H7 (cell line): ENCODE measurements at regions not wholly inside any gene's neighbourhood (a gene's known extent, or its start where the extent isn't known, plus 50 kb on each side); places are given as distances from the start of the nearest gene placed in this dataset.
"Not testable (repeated sequence)": the region's sequence is repeated elsewhere in the genome, so short reads cannot be mapped to it uniquely, and the experiment has no call there.

Source experiments
- DNase-seq: peaks from one replicate; pipeline ENCODE4 v3.0.0; 2012
- H3K27me3 ChIP-seq: 2 replicates; pipeline ENCODE4 v1.6.0; 2011; ENCODE audit warnings: mild to moderate bottlenecking, low read length; ENCODE audit not compliant: control insufficient read depth, insufficient read depth
- H3K36me3 ChIP-seq: replicated peaks from 2 replicates; pipeline ENCODE4 v1.5.1; 2011; ENCODE audit warnings: low read length; ENCODE audit not compliant: control insufficient read depth, insufficient read depth
- H3K4me3 ChIP-seq: 2 replicates; pipeline ENCODE4 v1.5.1; 2011; ENCODE audit warnings: low read depth, mild to moderate bottlenecking, control low read depth, low read length, moderate library complexity; ENCODE audit not compliant: insufficient read depth

GRCh38 chr7:76934711-76935110 is 97.5 kb downstream of the SPDYE17 start:
- not testable (repeated sequence) for H3K27me3 ChIP-seq, H3K36me3 ChIP-seq, DNase-seq, H3K4me3 ChIP-seq

GRCh38 chr7:76932957-76933356 is 99.2 kb downstream of the SPDYE17 start:
- H3K36me3 ChIP-seq, DNase-seq, H3K4me3 ChIP-seq, H3K27me3 ChIP-seq: not testable (repeated sequence)

DNA sequence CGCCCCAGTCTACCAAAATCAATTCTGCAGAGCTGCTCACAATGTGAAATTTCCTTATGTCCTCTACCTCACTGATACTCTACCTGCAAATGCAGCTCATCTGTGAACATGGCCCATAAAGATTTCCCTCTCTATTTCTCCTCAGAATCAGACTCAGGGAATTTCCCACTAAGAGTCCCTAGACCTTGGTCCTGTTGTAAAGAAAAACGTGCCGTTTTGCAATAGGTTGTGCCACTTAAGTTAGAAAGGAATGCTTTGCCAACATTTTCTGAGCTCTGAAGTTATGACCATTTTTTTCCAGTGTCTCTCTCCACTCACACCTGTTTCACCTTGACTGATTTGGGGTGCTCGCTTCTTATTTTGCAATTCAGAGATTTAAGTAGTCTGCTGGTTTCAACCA is 100.7 kb downstream of the SPDYE17 start:
- not testable (repeated sequence) for H3K36me3 ChIP-seq, H3K4me3 ChIP-seq, DNase-seq, H3K27me3 ChIP-seq

DNA sequence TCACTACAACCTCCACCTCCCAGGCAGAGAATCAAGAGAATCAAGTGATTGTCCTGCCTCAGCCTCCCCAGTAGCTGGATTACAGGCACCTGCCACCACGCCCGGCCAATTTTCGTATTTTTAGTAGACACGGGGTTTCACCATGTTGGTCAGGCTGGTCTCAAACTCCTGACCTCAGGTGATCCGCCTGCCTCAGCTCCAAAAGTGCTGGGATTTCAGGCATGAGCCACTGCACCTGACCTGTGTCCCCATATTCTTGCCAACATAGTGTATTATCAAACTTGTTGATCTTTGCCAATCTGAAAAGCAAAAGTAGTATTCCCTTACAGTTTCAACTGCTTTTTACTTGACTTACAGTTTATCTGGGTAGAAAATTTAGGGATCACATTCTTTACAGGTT is 101.7 kb downstream of the SPDYE17 start:
- H3K27me3 ChIP-seq, H3K36me3 ChIP-seq, DNase-seq, H3K4me3 ChIP-seq: not testable (repeated sequence)

- not testable (repeated sequence) for DNase-seq, H3K36me3 ChIP-seq, H3K27me3 ChIP-seq, H3K4me3 ChIP-seq
Measured at GRCh38 chr7:76928751-76929150, 103.4 kb downstream of the SPDYE17 start.

GRCh38 chr7:76927741-76928393 is 104.3 kb downstream of the SPDYE17 start:
- DNase-seq, H3K27me3 ChIP-seq, H3K36me3 ChIP-seq, H3K4me3 ChIP-seq: not testable (repeated sequence)

DNA sequence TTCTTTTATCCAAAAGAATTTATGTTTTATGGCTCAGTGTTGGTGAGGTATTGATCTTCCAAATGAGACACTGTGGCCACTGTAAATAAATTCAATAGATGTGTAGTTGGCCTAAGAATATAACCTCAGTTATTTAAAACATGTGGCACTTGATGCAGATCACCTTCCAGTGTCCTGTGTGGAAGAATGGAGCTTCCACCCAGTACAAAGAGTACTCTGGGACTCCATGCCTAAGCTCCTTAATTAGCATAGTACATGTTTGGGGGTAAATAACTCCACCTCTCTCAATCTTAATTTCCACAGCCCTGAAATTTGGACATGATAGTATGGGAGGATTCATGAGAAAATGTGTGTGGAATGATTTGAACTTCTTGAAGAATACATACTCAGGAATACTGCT is 105.7 kb downstream of the SPDYE17 start:
- DNase-seq, H3K36me3 ChIP-seq, H3K27me3 ChIP-seq: not testable (repeated sequence)

GRCh38 chr7:76924756-76925155 is 107.4 kb downstream of the SPDYE17 start:
- H3K27me3 ChIP-seq, H3K36me3 ChIP-seq, H3K4me3 ChIP-seq, DNase-seq: not testable (repeated sequence)

More for the DNA sequence above, 105.7 kb downstream of the SPDYE17 start:
- not testable (repeated sequence) for H3K4me3 ChIP-seq

DNA sequence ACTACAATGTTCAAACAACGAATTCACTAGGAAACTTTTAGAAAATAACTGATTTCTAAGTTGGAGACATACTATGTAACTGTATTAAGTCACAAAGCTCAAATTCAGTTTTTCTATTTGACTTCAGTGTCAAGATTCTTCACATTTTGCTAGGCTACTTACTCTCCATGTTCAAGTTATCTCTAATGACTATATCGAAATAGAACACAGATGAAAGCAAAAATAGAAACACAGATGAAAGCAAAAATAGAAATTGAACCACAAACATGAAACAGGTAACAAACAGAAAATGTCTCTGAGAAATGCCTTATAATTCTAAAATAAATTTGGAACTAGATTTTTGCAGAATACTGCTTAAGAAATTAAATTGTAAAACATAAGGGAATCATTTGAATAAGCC is 113.5 kb downstream of the SPDYE17 start:
- H3K36me3 ChIP-seq, DNase-seq, H3K4me3 ChIP-seq, H3K27me3 ChIP-seq: not testable (repeated sequence)

DNA sequence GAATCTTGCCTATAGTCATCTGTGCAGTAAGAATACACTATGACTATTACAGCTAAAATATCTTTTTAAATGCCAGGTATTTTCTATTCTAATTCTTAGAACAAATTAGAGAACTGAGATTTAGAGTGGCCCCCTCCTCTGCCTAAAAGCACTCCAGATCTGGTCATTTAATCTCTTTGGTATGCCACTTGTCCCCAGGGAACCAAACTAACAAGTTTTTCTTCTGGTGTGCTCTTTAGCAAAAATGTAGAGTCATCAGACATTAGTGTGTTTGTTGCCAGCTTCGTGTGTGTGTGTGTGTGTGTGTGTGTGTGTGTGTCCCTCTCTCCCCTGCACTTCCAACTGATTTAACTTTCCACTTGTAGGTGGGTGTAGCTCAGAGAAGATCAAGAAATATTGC is 117.8 kb downstream of the SPDYE17 start:
- H3K36me3 ChIP-seq, H3K27me3 ChIP-seq, H3K4me3 ChIP-seq, DNase-seq: not testable (repeated sequence)

GRCh38 chr7:76912011-76912814 is 119.9 kb downstream of the SPDYE17 start:
- not testable (repeated sequence) for H3K4me3 ChIP-seq, H3K36me3 ChIP-seq, DNase-seq, H3K27me3 ChIP-seq

- not testable (repeated sequence) for H3K27me3 ChIP-seq, DNase-seq, H3K4me3 ChIP-seq, H3K36me3 ChIP-seq
Measured at GRCh38 chr7:76904688-76905087, 127.5 kb downstream of the SPDYE17 start.

- not testable (repeated sequence) for H3K27me3 ChIP-seq, H3K36me3 ChIP-seq, H3K4me3 ChIP-seq, DNase-seq
Measured at GRCh38 chr7:76901944-76902710, 130.0 kb downstream of the SPDYE17 start.

DNA sequence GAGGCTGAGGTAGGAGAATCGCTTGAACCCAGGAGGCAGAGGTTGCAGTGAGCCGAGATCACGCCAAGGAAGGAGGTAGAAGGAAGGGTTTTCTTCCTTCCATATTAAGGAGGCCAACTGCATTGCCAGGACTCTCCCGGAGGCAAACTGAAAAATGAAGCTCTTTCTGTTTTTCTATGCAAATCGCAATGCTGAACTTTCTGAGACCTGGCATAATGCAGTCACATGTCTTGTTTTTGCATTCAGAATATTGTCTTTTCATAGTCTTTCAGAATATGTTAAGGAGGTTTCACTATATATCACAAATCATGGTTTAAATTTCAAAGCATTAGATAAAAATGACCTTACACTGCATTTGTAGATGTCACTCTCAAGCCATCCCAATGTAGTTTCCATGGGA is 133.4 kb downstream of the SPDYE17 start:
- H3K4me3 ChIP-seq, H3K27me3 ChIP-seq, H3K36me3 ChIP-seq, DNase-seq: not testable (repeated sequence)

- not testable (repeated sequence) for H3K36me3 ChIP-seq, DNase-seq, H3K27me3 ChIP-seq, H3K4me3 ChIP-seq
Measured at GRCh38 chr7:76897007-76897406, 135.2 kb downstream of the SPDYE17 start.
